Naive thymus-derived CD8-positive, alpha-beta T cell (primary cell): ENCODE measurements at regions not wholly inside any gene's neighbourhood (a gene's known extent, or its start where the extent isn't known, plus 50 kb on each side); places are given as distances from the start of the nearest gene placed in this dataset.
"Not testable (repeated sequence)": the region's sequence is repeated elsewhere in the genome, so short reads cannot be mapped to it uniquely, and the experiment has no call there.

ENCODE experiments used
- ATAC-seq, 2 donors: fragments of 150-1000 bp; cut with Tn5 transposase in 1 of 2; sonication (Bioruptor Pico), chemical (Tn5 transposase) in 1 of 2; 1 replicate in 1 of 2; 2 replicates in 1 of 2; pipeline ENCODE4 v1.10.0; 2021; ENCODE audit warnings: mild to moderate bottlenecking in 2 of 2, moderate library complexity in 2 of 2
- POLR2A ChIA-PET: fragments of 350-600 bp; sonication (Branson Sonifier 250); formaldehyde crosslinking; loops from one replicate; lab custom pipeline; 2021; ENCODE audit warnings: antibody characterized with exemption; lab: Charles Lee
- DNase-seq, 10 donors: peaks; one replicate each; pipeline versions ENCODE4 v3.0.0 to v3.0.0-alpha.2; 2020 to 2022
- H3K27ac Mint-ChIP-seq, 10 donors: one replicate each; pipeline ENCODE4 v1.8.0; 2020 to 2022; ENCODE audit warnings: mild to moderate bottlenecking in 10 of 10, mixed read lengths in 10 of 10, moderate library complexity in 4 of 10, inconsistent platforms in 1 of 10
- H3K27me3 Mint-ChIP-seq, 5 donors: one replicate each; pipeline ENCODE4 v1.8.0; 2021 to 2022; ENCODE audit warnings: mixed read lengths in 5 of 5
- H3K36me3 Mint-ChIP-seq, 3 donors: one replicate each; pipeline ENCODE4 v1.8.0; 2020 to 2022; ENCODE audit warnings: mixed read lengths in 3 of 3, mild to moderate bottlenecking in 2 of 3, inconsistent platforms in 1 of 3
- H3K4me1 Mint-ChIP-seq, 4 donors: one replicate each; pipeline ENCODE4 v1.8.0; 2021 to 2022; ENCODE audit warnings: mixed read lengths in 4 of 4
- H3K4me3 Mint-ChIP-seq, 10 donors: one replicate each; pipeline ENCODE4 v1.8.0; 2020 to 2022; ENCODE audit warnings: mild to moderate bottlenecking in 10 of 10, mixed read lengths in 10 of 10, moderate library complexity in 6 of 10, inconsistent platforms in 1 of 10
- H3K9me3 Mint-ChIP-seq, 9 donors: one replicate each; pipeline ENCODE4 v1.8.0; 2020 to 2022; ENCODE audit warnings: mixed read lengths in 9 of 9, mild to moderate bottlenecking in 3 of 9, inconsistent platforms in 1 of 9, moderate library complexity in 1 of 9

GRCh38 chr10:16120563-16120962 lies 260.3 kb upstream of the MINDY3 start:
- POLR2A ChIA-PET: no interaction called here

DNA sequence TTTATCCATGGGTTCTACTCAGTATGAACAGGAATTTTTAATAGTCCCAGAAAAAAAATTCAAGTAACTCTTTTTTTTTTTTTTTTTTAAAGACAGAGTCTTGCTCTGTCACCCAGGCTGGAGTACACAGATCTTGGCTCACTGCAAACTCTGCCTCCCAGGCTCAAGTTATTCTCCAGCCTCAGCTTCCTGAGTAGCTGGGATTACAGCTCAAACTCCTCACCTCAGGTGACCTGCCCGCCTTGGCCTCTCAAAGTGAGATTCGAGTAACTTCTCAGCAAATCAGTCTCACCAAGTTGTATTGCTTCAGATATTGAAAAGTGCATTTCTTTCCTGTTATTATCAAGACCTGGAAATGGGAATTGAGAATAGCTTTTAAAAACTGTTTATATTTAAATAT lies 281.2 kb upstream of the MINDY3 start:
- no peak overlapping the region for H3K4me3 Mint-ChIP-seq

More at GRCh38 chr10:16120563-16120962, 260.3 kb upstream of the MINDY3 start:
- H3K4me1 Mint-ChIP-seq: no peaks in the 10 kb centered on the region
- DNase-seq (no peak), ATAC-seq (no peak)
- H3K27ac Mint-ChIP-seq: no peak overlapping the region
- H3K27me3 Mint-ChIP-seq: peaks cover 0 to 3% (median 0%) of the 10 kb centered on the region in 5 donors
- no peak overlapping the region for H3K4me3 Mint-ChIP-seq
- H3K36me3 Mint-ChIP-seq: no peaks in the 10 kb centered on the region
- peaks cover 0 to 7% (median 0%) of the 10 kb centered on the region in 9 donors for H3K9me3 Mint-ChIP-seq

GRCh38 chr10:16146993-16147392 lies 286.7 kb upstream of the MINDY3 start:
- ATAC-seq (no peak), DNase-seq (no peak)
- H3K4me3 Mint-ChIP-seq: no peak overlapping the region
- H3K9me3 Mint-ChIP-seq: peaks cover 0 to 21% (median 8%) of the 10 kb centered on the region in 9 donors
- no peaks in the 10 kb centered on the region for H3K4me1 Mint-ChIP-seq
- H3K36me3 Mint-ChIP-seq: peaks cover 0 to 4% (median 0%) of the 10 kb centered on the region in 3 donors
- POLR2A ChIA-PET: no interaction called here
- H3K27me3 Mint-ChIP-seq: peaks cover 0 to 27% (median 4%) of the 10 kb centered on the region in 5 donors
- no peak overlapping the region for H3K27ac Mint-ChIP-seq

More for the DNA sequence above, 281.2 kb upstream of the MINDY3 start:
- no peak for DNase-seq
- H3K27ac Mint-ChIP-seq: no peak overlapping the region
- H3K9me3 Mint-ChIP-seq: peaks cover 0 to 16% (median 5%) of the 10 kb centered on the region in 9 donors
- H3K27me3 Mint-ChIP-seq: peaks cover 0 to 27% (median 7%) of the 10 kb centered on the region in 5 donors
- POLR2A ChIA-PET: no interaction called here
- no peaks in the 10 kb centered on the region for H3K4me1 Mint-ChIP-seq
- H3K36me3 Mint-ChIP-seq: peaks cover 0 to 4% (median 0%) of the 10 kb centered on the region in 3 donors
- ATAC-seq: no peak

GRCh38 chr10:16155834-16156233 lies 281.0 kb upstream of the PTER start:
- DNase-seq (no peak), ATAC-seq (no peak)
- Mint-ChIP-seq H3K27ac (no peak overlapping the region), H3K4me3 (no peak overlapping the region), H3K27me3 (no peaks in the 10 kb centered on the region), H3K4me1 (no peaks in the 10 kb centered on the region), H3K36me3 (no peaks in the 10 kb centered on the region), H3K9me3 (peaks cover 0 to 3% (median 0%) of the 10 kb centered on the region in 9 donors)
- POLR2A ChIA-PET: no interaction called here

GRCh38 chr10:16156681-16157080 lies 280.1 kb upstream of the PTER start:
- H3K9me3 Mint-ChIP-seq: no peaks in the 10 kb centered on the region
- no peaks in the 10 kb centered on the region for H3K36me3 Mint-ChIP-seq
- no peak for DNase-seq
- H3K4me1 Mint-ChIP-seq: no peaks in the 10 kb centered on the region
- no peak overlapping the region for H3K27ac Mint-ChIP-seq
- POLR2A ChIA-PET: no interaction called here
- H3K27me3 Mint-ChIP-seq: no peaks in the 10 kb centered on the region
- no peak for ATAC-seq
- no peak overlapping the region for H3K4me3 Mint-ChIP-seq

GRCh38 chr10:16165067-16165466 lies 271.7 kb upstream of the PTER start:
- H3K27ac Mint-ChIP-seq, POLR2A ChIA-PET, H3K27me3 Mint-ChIP-seq, H3K4me1 Mint-ChIP-seq, ATAC-seq, DNase-seq, H3K4me3 Mint-ChIP-seq: not testable (repeated sequence)
- peaks cover 0 to 12% (median 0%) of the 10 kb centered on the region in 3 donors for H3K36me3 Mint-ChIP-seq
- H3K9me3 Mint-ChIP-seq: peaks cover 5 to 33% (median 27%) of the 10 kb centered on the region in 9 donors

- Mint-ChIP-seq H3K36me3 (no peaks in the 10 kb centered on the region), H3K27me3 (peaks cover 0 to 11% (median 2%) of the 10 kb centered on the region in 5 donors), H3K27ac (no peak overlapping the region), H3K9me3 (peaks cover 0 to 3% (median 0%) of the 10 kb centered on the region in 9 donors), H3K4me3 (no peak overlapping the region), H3K4me1 (no peaks in the 10 kb centered on the region)
- ATAC-seq (no peak), DNase-seq (no peak)
- POLR2A ChIA-PET: no interaction called here
Measured at GRCh38 chr10:16182144-16182543, 254.7 kb upstream of the PTER start.

- no peaks in the 10 kb centered on the region for H3K4me1 Mint-ChIP-seq
- H3K4me3 Mint-ChIP-seq: no peak overlapping the region
Measured at GRCh38 chr10:16182688-16183087, 254.1 kb upstream of the PTER start.

DNA sequence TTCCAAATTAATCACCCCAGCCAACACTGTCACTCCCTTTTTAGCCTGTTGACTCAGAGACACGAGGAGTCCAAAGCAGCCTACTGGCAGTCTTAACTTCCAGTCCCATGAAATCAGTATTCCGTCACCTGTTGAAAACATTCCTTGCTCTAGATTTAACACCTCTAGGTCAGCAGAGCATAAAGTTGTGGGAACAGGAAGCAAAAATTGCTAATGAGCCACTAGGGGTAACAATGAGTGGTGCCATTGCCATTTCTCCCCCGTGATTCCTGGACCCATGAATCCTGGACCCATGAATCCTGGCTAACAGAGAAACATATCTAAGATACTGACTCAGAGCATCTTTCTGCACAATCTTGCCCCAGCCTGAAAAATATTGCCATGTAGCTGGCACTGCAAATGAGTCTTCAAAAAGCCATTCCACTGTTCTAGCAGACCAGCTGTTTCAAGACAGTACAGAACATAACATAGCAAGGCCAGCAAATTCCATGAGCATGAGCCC lies 252.7 kb upstream of the PTER start:
- peaks cover 0 to 8% (median 2%) of the 10 kb centered on the region in 5 donors for H3K27me3 Mint-ChIP-seq
- ATAC-seq (no peak), DNase-seq (no peak)
- no peak overlapping the region for H3K4me3 Mint-ChIP-seq
- POLR2A ChIA-PET: no interaction called here
- H3K4me1 Mint-ChIP-seq: no peaks in the 10 kb centered on the region
- H3K27ac Mint-ChIP-seq: no peak overlapping the region
- H3K36me3 Mint-ChIP-seq: no peaks in the 10 kb centered on the region
- peaks cover 0 to 3% (median 0%) of the 10 kb centered on the region in 9 donors for H3K9me3 Mint-ChIP-seq

More at GRCh38 chr10:16182688-16183087, 254.1 kb upstream of the PTER start:
- ATAC-seq (no peak), DNase-seq (no peak)
- Mint-ChIP-seq H3K36me3 (no peaks in the 10 kb centered on the region), H3K9me3 (peaks cover 0 to 3% (median 0%) of the 10 kb centered on the region in 9 donors), H3K27me3 (peaks cover 0 to 11% (median 2%) of the 10 kb centered on the region in 5 donors), H3K27ac (peak overlapping the region in 1 of 10 donors; percentile 3)
- POLR2A ChIA-PET: no interaction called here

DNA sequence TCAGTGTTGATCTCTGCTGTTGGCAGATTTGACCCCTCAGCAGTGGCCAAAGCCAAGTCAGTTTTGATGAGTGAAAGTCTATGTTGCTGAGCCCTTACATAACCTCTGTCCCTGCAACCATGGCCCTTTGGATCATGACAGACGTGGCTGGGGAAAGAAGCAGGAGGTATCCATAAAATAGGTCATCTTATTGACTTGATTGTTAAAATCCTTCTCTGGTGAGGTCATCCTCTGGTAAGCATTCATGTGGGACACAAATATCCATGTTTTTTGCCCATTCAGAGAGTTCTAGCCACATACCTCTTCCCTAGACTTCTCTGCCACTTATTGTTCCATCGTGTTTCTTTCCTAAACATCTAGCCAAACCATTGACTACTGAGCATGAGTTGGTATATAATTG lies 251.9 kb upstream of the PTER start:
- Mint-ChIP-seq H3K4me3 (no peak overlapping the region), H3K27ac (no peak overlapping the region), H3K36me3 (no peaks in the 10 kb centered on the region), H3K4me1 (no peaks in the 10 kb centered on the region), H3K27me3 (peaks cover 0 to 10% (median 2%) of the 10 kb centered on the region in 5 donors), H3K9me3 (peaks cover 0 to 3% (median 0%) of the 10 kb centered on the region in 9 donors)
- ATAC-seq (no peak), DNase-seq (no peak)
- POLR2A ChIA-PET: no interaction called here

DNA sequence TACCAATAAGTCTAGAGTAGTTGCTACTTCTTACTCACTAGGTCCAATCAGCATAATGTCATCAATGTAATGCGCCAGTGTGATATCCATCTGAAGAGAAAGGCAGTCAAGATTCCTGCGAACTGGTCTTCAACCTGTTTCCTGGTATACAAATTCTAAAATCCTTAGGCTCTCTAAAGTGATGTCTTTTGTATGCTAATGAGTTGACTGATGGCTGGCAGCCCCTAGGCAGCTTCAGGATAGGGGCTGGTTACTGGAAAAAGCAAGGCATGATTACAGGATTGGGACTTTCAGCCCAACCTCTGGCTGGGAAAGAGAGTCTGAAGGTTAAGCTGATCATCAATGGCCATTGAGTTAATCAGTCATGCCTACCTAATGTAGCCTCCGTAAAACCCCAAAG lies 250.2 kb upstream of the PTER start:
- H3K4me1 Mint-ChIP-seq: no peaks in the 10 kb centered on the region
- POLR2A ChIA-PET: no interaction called here
- DNase-seq (no peak), ATAC-seq (no peak)
- H3K36me3 Mint-ChIP-seq: no peaks in the 10 kb centered on the region
- H3K27ac Mint-ChIP-seq: no peak overlapping the region
- H3K4me3 Mint-ChIP-seq: no peak overlapping the region
- H3K27me3 Mint-ChIP-seq: peaks cover 0 to 15% (median 12%) of the 10 kb centered on the region in 5 donors
- peaks cover 0 to 3% (median 0%) of the 10 kb centered on the region in 9 donors for H3K9me3 Mint-ChIP-seq

GRCh38 chr10:16187161-16187560 lies 249.6 kb upstream of the PTER start:
- Mint-ChIP-seq H3K27ac (no peak overlapping the region), H3K27me3 (peaks cover 0 to 15% (median 12%) of the 10 kb centered on the region in 5 donors), H3K4me3 (no peak overlapping the region), H3K9me3 (peaks cover 0 to 3% (median 0%) of the 10 kb centered on the region in 9 donors), H3K36me3 (no peaks in the 10 kb centered on the region), H3K4me1 (no peaks in the 10 kb centered on the region)
- POLR2A ChIA-PET: no interaction called here
- ATAC-seq (no peak), DNase-seq (no peak)

DNA sequence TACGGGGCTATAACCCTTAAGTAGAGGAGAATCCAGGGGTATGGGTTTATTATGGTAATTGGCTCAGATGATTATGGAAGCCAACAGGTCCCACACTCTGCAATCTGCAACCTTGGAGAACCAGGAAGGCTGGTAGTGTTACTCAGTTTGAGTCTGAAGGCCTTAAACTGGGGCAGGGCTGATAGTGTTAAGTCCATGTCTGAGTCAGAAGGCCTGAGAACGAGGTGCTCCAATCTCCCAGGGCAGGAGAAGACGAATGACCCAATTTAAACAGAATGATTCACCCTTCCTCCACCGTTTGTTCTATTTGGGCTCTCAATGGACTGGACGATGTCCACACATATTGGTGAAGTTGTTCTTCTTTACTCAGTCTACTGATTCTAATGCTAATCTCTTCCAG lies 244.5 kb upstream of the PTER start:
- H3K27me3 Mint-ChIP-seq: peaks cover 0 to 15% (median 5%) of the 10 kb centered on the region in 5 donors
- peaks cover 0 to 4% (median 1%) of the 10 kb centered on the region in 4 donors for H3K4me1 Mint-ChIP-seq
- POLR2A ChIA-PET: no interaction called here
- peaks cover 0 to 2% (median 0%) of the 10 kb centered on the region in 9 donors for H3K9me3 Mint-ChIP-seq
- H3K27ac Mint-ChIP-seq: no peak overlapping the region
- ATAC-seq (no peak), DNase-seq (no peak)
- no peaks in the 10 kb centered on the region for H3K36me3 Mint-ChIP-seq
- H3K4me3 Mint-ChIP-seq: no peak overlapping the region

DNA sequence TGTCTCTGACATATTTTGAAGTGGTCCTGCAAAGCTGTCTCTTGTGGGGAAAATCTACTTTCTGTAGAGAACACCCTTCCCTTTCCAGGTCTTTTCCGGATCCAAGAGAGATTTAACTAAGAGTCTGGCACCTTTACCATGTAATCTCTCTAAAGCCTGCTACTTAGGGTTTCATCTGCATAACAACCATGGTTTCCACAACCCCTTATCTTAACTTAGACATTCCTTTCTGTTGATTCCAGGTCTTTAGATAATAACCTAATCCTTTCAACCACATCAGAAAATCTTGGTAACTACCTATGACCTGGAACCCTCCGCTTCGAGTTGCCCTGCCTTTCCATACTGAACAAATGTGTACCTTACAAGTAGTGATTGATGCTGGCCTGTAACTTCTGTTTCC lies 243.6 kb upstream of the PTER start:
- Mint-ChIP-seq H3K4me3 (no peak overlapping the region), H3K9me3 (peaks cover 0 to 2% (median 0%) of the 10 kb centered on the region in 9 donors), H3K4me1 (peaks cover 0 to 4% (median 1%) of the 10 kb centered on the region in 4 donors), H3K27ac (no peak overlapping the region), H3K27me3 (peaks cover 0 to 15% (median 5%) of the 10 kb centered on the region in 5 donors), H3K36me3 (no peaks in the 10 kb centered on the region)
- DNase-seq: no peak
- POLR2A ChIA-PET: no interaction called here
- no peak for ATAC-seq
